HG03565 (cell line): ENCODE measurements at regions not wholly inside any gene's neighbourhood (a gene's known extent, or its start where the extent isn't known, plus 50 kb on each side); places are given as distances from the start of the nearest gene placed in this dataset.
"Not testable (repeated sequence)": the region's sequence is repeated elsewhere in the genome, so short reads cannot be mapped to it uniquely, and the experiment has no call there.

Source experiments
- ATAC-seq: cut with Tn5 transposase; IDR thresholded peaks from one replicate; pipeline ENCODE4 v1.9.1; 2021; ENCODE audit warnings: mild to moderate bottlenecking, moderate library complexity; ENCODE audit not compliant: unreplicated experiment

DNA sequence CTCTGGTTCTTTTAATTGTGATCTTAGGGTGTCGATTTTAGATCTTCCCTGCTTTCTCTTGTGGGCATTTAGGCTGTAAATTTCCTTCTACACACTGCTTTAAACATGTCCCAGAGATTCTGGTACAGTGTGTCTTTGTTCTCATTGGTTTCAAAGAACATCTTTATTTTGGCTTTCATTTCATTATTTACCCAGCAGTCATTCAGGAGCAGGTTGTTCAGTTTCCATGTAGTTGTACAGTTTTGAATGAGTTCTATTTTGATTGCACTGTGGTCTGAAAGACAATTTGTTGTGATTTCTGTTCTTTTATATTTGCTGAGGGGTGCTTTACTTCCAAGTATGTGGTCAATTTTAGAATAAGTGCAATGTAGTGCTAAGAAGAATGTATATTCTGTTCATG, 423.8 kb downstream of the PIK3C3 start:
- ATAC-seq: not testable (repeated sequence)

DNA sequence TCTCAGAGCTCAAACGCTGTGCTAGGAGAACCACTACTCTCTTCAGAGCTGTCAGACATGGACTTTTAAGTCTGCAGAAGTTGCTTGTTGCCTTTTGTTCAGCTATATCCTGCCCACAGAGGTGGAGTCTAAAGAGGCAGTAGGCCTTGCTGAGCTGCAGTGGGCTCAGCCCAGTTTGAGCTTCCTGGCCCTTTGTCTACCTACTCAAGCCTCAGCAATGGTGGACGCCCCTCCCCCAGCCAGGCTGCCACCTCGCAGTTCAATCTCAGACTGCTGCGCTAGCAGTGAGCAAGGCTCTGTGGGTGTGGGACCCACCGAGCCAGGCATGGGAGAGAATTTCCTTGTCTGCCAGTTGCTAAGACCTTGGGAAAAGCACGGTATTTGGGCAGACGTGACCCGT, 426.2 kb downstream of the PIK3C3 start:
- ATAC-seq: not testable (repeated sequence)

DNA sequence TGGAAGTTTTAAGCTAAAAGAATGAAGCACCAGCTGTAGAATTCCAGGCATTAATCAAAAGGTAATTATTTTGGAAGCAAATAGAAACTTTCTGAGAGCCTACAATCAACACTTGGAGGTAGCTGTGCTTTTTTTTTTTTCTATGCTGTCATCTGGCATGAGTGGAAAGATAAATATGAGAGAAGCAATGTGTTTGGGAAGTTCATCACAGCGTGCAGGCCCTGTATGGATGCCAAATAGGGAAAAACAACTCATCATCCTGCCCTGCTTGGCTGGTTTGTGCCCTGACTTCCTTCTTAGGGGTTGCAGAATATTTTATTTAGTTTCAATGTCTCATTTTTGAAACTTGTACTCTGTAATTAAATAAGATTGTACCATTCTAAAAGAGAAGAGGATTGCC, 437.4 kb downstream of the PIK3C3 start:
- no peak for ATAC-seq

DNA sequence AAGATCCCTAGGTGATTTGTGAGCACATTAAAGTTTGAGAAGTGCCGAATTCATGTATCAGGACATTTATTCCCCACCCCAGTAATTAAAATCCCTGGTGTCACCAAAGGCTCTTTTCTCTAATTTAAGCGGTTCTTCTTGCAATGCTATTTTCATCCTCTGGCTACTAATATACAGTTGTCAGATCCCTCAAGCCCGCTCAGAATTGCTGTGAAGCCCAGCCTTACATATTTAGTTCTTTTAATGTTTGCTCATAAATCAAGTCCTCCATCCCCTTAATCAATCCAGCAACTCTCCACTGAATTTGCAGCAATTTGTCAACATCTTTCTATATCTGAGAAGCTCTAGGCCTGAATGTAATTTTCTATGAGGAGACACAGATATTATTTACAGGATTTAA, 437.9 kb downstream of the PIK3C3 start:
- ATAC-seq: no peak

DNA sequence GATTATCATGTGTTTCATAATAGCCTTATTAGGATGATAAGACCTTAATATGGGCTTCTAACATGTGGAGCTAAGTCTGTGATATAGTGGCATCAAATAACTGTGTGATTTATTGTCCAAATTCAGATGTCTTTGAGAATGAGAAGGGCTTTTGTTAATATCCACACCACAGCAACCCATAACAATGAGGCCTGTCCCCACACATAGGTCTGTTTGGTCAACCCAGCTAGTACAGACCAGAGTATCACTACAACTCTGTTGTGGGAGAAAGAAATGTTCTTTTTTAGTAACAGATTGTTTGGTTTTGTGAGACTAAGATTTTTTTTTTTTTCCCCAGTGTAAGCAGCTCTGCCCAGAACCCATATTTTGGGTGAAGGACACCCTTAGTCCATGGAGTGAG, 439.2 kb downstream of the PIK3C3 start:
- ATAC-seq: no peak

DNA sequence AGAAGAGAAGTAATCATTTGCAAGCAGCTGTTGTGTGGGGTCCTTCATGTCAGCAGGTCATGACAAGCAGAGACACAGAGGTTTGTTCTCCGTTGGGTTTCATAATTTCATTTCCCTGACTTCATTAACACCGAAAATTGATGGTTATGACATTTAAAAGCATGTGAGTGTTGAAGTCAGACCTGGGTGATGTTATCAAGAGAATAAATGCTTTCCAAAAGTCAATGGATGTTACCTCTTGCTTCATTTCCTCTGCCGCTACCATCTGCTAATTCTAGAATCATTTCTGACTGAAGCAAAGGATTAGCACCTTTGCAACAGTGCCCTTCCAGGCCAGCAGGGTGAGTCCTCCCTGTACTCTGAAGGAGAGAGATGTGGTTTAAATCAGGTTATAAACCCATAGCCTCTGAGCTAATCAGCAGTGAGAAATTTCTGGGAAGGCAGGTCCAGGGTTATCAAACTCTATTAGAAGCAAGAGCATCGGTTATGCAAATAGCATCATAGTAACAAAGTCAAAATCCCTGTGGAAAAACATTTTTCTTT, 446.2 kb downstream of the PIK3C3 start:
- ATAC-seq: no peak

DNA sequence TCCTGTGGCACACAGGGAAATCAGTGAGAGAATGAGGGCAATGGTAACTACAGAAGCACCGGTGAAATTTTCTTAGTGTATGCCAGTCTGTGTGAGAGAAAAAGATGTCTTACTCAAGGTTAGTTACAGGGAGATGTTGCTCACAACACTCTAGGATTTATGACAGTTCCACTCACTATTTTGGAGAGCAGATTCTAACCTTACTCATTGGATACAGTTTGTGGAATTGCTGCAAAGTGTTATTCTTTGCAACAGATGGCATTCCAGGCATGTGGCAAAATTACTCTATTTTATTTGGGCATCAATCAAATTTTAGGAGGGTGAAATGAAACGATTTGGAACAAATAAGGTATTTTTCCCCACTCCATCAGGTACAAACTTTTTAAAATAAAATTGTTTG, 449.1 kb downstream of the PIK3C3 start:
- no peak for ATAC-seq

DNA sequence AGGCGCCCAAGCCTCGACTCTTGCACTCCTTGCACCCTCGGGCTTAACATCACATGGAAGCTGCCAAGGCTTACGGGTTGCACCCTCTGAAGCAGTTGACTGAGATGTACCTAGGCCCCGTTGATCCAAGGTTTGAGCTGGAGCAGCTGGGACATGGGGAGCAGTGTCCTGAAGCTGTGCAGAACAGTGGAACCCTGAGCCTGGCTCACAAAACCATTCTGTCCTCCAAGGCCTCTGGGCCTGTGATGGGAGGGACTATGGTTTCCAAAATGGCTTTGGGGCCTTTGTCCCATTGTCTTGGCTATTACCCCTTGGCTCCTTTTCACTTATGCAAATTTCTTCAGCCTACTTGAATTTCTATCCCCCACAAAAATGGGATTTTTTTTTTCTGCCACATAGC, 454.0 kb downstream of the PIK3C3 start:
- no peak for ATAC-seq

DNA sequence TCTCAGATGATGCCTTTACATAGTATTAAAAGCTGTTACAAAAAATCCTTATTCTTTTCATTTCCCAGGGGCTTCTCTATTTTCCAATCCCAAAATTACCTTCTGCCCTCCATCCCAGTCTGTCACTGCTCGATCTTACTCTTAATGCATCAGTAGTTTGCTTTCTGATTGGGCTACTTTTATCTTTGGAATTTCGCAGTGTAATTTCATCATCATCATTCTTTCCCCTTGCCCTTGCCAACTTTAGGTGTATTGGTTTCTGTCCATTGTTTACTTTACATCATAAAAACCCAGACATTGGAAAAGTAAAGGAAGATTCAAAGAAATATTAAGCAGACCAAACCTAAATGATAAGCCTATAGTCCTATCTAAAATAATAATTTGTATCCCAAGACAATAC, 457.2 kb downstream of the PIK3C3 start:
- no peak for ATAC-seq

DNA sequence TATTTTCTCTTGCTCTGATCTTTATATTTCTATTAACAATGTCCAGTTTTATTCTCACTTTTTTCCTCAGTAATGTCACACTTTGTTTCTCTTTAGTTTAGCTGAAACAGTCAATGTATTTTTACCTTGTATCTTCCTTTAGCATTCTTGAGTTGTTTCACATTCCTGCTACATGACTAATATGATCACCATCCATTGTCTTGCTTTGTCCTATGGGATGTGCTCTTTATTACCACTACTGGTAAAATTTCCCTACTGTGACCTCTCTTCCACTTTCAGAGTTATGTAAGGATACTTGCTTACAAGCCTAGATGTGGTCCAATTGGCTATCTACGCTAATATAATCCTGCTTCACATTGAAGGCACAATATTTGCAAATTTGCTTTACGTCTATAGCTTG, 457.9 kb downstream of the PIK3C3 start:
- no peak for ATAC-seq

DNA sequence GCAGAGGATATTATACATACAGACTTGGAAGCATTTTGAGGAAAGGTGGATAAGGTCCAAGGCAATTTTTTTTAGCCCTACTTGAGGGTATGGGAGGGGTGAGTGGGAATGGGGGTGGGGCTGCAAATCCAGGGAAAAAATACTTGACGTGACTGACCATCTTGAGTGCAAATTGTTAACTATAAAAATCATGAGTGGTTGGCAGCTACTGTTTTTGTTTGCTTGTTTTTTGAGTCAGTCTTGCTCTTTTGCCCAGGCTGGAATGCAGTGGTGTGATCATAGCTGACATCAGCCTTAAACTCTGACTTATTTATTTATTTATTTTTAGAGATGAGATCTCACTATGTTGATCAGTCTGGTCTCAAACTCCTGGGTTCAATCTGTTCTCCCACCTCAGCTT, 458.8 kb downstream of the PIK3C3 start:
- no peak for ATAC-seq

DNA sequence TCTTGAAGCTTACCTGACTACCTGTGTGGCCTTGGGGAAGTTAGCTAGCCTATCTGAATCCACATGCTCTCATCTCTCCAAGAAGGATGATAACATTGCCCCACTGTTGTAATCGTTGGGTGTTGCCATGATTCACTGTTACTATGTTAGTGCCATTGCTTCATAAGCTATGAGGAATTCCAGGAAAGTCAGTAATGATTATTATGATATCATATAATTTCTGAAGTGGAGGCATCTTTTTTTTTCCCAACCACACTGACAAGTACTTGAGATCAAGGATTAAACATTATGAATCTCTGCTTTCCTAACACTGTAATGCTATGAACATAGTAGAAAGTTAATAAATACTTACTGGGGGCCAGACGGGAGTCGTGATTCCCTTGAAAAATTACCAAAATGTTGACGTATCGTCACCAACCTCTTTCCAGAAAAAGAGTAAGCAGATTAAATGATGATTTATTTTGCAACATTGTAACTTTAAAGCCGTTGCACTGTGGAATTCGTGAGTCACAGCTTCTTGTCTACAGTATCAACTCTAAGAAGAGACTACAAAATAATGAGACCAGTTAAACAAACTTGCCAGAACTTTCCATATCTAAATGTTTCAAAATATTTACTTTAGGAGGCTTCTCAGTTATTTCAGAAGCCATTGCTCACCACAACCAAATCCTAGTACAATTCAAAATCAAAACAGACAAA, 459.9 kb downstream of the PIK3C3 start:
- ATAC-seq: no peak

DNA sequence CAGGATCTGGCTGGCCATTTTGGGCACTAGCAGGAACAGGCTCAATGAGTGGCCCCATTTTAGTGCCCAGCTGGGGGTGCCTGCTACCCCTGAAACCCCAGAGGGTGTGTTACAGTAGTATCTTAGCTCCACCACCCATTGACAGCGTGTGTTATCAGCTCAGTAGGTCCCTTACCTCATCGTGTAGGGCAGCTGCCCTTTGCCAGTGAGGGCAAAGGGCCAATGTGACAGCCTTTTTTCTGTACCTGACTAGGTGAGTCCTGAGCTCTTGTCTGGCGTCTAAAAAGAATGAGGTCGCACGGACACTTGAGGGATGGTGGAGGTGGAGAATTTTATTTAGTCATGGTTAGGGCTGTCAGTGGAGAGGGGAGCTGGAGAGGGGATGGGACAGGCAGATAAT, 462.2 kb downstream of the PIK3C3 start:
- ATAC-seq: no peak

DNA sequence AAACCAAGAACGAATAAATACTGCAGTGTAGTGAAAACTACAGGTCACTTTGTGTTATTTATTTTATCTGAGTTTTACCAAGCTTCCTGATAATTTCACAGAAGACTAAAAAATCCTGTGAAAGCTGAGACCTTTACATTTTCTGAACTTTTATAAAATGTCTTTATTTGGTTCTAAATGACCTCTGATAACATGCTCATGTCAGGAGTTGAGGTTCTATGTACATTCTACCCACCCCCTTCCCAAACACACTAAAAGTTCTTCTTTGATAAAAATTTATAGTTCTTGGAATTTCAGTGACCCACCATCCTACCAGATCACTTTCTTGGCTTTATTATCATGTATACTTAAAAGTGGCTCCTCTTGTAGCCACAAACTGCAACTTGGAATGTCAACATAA, 463.1 kb downstream of the PIK3C3 start:
- ATAC-seq: no peak

DNA sequence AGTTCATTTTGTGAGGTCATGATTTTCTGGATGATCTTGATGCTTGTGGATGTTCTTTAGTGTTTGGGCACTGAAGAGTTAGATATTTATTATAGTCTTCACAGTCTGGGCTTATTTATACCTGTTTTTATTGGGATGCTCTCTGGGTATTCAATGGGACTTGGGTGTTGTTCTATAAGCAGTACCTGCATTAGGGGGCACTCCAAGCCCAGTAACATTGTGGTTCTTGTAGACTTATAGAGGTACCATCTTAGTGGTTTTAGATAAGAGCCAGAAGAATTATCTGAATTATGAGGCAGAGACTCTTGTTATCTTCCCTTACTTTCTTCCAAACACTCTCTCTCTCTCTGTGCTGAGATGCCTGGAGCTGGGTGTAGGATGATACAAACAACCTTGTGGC, 470.0 kb downstream of the PIK3C3 start:
- no peak for ATAC-seq

DNA sequence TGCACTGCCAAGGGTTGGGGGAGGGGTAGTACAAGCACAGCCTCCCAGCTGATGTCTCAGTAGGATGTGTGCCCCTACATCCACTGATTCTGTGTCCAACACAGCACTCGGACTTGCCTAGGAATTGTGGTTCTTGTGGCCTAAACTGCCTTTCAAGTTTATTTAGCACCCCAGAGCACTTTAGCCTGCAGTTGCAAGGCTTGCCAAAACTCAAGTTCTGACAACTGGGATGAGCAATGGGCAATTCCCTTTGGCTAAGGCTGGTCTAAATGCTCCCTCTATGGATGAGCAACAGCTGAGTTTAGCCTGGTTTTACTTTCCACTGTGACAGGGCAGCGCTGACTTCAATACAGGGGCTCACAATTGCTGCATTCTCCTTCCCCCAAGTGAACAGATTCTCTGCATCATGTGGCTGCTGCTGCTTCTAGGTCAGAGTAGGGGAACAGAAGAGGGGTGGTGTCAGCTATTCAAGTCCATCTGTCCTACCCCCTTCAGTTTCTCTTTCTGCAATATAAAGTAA, 471.5 kb downstream of the PIK3C3 start:
- no peak for ATAC-seq

DNA sequence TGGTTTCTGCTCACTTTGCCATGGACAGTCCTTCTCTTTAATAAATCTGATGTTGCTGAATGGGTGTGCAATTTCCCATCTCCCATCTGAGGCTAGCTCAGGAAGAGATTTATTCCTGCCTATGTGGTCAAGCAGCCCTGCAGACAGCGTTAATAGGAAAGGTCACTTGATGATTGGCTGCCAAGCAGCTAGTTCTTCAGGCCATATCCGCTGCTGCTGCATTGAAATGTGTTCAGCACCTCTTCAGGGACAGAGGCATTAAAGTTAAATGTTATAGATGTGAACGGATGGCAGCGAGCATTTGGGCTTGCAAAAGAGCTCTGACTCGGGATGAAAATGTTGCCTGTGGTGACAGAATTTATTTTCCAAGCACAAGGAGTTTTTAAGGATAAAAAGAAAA, 474.2 kb downstream of the PIK3C3 start:
- ATAC-seq: no peak

DNA sequence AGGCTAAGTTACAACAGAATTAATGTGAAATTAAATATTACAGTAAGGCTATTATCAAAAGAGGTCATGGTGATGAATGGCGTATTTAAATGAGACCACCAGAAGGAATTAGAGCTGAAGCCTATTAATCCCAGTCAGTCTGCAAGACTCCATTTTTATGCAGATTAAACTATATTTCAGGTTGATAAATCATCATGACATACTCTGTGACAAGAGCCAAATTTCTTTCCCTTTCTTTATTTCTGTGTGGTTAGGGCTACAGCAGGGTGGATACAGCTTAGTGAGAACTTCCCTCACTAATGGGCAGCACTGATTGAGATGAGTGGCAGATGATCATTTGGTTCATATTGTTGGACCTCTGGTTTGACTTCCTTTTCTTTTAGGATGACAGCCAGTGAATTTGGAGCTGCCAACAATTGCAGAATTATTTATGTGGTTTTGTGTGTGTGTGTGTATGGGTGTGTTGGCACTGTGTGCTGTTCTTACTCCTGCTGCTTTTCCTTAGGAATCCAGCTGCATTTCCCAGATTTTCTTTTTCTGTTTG, 481.3 kb downstream of the PIK3C3 start:
- no peak for ATAC-seq

DNA sequence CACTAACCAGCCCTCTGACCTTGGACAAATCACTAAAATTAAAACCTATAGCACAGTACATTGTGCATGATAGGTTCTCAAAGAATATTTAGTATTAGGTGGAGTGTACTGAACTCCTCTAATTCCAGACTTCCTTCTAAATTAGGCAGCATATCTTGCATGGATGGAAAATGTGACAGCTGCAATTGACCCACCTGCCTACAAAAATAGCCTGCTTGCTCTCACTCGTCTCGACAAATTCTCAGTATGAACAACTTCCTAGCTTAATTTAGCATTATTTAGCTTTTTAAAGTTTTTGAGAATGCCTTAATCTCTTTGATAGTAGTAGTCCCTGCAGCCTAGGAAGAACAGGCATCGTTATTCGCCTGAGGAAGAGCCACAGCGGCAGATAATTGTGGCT, 482.0 kb downstream of the PIK3C3 start:
- ATAC-seq: no peak

DNA sequence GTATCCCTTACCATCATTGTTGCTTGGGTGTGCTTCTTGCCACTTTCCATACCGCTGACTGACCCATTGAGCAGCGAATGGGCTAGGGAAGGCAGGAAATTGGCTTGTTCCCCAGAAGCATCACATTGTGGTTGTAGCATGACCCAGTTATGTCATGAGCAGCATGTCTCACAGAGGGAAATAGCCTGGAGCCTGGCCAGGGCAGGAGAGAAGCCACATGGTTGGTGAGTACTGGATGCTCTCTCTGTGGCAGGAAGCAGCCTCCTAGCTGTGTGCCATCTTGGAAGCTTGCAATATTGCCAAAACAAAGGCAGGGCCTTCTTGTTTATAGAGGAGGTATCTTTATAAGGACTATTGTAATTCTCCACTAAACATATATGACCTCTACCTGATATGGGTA, 482.6 kb downstream of the PIK3C3 start:
- ATAC-seq: no peak

DNA sequence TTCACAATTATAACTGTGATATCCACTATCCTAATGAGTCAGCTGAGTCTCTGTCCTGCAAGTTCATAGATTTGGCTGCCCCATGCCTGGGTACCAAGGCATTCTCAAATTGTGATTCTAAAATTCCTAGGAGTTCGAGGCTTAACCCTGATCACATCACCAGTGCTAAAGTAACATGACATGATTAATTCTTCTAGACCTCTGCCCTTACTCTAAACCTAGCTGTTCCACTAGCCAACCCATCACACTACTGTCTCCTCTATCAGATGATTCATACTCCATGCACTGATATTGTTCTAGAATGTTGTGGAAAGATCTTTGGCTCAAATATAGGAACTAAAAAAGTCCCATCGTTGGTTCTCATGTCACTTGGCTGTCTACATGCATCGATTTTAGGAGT, 487.6 kb downstream of the PIK3C3 start:
- no peak for ATAC-seq

DNA sequence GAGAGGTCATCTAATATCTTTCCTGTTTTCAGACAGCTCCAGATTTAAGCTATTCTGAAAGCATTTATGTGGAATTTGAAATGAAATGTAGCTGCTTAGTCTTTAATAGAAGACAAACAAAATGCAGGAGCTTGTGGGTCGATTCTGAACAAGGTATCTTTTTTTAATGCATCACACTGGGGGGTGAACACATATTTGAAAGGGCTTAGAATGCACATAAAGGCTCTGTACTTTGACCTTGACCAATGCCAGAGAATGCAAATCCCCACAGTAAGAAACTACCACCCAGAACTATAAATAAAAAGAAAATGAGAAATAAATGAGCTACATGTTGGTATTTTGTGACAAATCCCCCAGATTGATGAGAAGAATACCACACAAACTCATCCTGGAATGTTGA, 489.3 kb downstream of the PIK3C3 start:
- ATAC-seq: no peak

DNA sequence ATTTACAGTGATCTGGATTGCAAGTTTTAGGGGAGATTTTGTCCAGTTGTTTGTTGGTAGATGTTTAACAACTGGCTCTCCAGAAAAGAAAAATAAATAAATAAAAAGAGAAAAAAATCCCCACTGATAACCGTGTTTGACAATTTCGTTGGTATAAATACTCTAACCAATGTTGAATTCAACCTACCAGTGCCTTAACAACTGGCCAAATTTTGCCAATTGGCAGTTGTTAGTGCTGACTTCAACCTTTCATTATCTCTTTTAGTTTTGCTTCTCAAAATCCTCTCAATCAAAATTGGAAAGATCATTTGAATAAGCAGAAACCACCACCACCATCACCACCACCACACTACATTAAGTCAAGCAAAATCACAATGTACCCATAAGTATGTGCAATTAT, 490.3 kb downstream of the PIK3C3 start:
- no peak for ATAC-seq
